K562 (cell line): ENCODE measurements at regions not wholly inside any gene's neighbourhood (a gene's known extent, or its start where the extent isn't known, plus 50 kb on each side); places are given as distances from the start of the nearest gene placed in this dataset.

Experiments
- GABPB1 ChIP-seq: sonication (generic); formaldehyde crosslinking; IDR thresholded peaks from 2 replicates; pipeline ENCODE4 v1.8.0; 2022; ENCODE audit warnings: mild to moderate bottlenecking, missing genetic modification reagents
- TOE1 ChIP-seq, 2 experiments: fragments of 450-650 bp in 1 of 2; sonication (generic) in 1 of 2; formaldehyde crosslinking in 1 of 2; IDR thresholded peaks; 2 replicates each; pipeline versions ENCODE4 v1.7.1 to v1.8.0; 2016 to 2022; ENCODE audit warnings: borderline replicate concordance in 2 of 2, mild to moderate bottlenecking in 2 of 2, antibody characterized with exemption in 1 of 2, inconsistent platforms in 1 of 2, low read depth in 1 of 2, missing genetic modification reagents in 1 of 2, moderate library complexity in 1 of 2
- ZSCAN32 ChIP-seq: fragments of 450-650 bp; formaldehyde crosslinking; IDR thresholded peaks from 2 replicates; pipeline ENCODE4 v1.4.0; 2020; ENCODE audit warnings: mild to moderate bottlenecking, moderate library complexity
- TF ChIP-seq, protein P1 (sequence below), 2 experiments: fragments of 450-650 bp; IDR thresholded peaks; 2 replicates each; pipeline ENCODE4 v1.6.1; 2016; ENCODE audit warnings: mild to moderate bottlenecking in 2 of 2, borderline replicate concordance in 1 of 2, low read depth in 1 of 2, moderate library complexity in 1 of 2
- TF ChIP-seq, protein P2 (sequence below): fragments of 450-650 bp; IDR thresholded peaks from 2 replicates; pipeline ENCODE4 v1.7.0; 2016; ENCODE audit warnings: borderline replicate concordance

DNA sequence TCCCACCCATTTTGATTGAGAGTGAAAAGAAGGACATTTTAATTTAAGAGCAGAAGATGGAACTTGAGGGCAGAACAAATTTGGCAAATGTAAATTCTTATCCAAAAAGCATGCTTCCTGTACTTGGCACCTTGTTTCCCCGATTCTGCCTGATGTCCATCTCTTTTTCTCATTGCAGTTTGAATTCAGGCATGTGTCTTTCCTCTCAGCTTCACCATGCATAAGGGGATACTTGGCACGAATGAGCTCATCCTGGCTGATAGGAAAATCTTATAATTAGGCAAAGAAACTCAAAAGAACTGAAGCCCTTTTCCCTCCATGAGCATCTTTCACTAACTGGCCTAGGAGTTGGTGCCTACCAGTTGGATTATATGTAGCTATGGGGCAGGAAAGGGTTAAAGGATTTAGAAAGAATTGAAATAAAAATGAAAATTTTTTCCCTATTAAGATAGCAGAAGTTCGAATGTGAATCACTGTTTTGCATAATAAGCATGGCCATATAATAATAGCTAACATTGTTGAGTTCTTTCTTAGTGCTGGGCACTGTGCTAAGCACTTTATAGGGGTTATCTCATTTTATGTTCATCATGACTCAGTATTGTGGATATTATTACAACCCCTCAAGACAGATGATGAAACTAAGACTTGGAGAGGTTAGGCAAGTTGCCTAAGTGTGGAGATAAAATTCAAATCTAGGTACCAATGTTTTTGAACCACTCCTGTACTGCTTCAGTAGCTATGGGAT, 386.6 kb downstream of the KCNRG start (continued):
- TF ChIP-seq, protein P1, sequence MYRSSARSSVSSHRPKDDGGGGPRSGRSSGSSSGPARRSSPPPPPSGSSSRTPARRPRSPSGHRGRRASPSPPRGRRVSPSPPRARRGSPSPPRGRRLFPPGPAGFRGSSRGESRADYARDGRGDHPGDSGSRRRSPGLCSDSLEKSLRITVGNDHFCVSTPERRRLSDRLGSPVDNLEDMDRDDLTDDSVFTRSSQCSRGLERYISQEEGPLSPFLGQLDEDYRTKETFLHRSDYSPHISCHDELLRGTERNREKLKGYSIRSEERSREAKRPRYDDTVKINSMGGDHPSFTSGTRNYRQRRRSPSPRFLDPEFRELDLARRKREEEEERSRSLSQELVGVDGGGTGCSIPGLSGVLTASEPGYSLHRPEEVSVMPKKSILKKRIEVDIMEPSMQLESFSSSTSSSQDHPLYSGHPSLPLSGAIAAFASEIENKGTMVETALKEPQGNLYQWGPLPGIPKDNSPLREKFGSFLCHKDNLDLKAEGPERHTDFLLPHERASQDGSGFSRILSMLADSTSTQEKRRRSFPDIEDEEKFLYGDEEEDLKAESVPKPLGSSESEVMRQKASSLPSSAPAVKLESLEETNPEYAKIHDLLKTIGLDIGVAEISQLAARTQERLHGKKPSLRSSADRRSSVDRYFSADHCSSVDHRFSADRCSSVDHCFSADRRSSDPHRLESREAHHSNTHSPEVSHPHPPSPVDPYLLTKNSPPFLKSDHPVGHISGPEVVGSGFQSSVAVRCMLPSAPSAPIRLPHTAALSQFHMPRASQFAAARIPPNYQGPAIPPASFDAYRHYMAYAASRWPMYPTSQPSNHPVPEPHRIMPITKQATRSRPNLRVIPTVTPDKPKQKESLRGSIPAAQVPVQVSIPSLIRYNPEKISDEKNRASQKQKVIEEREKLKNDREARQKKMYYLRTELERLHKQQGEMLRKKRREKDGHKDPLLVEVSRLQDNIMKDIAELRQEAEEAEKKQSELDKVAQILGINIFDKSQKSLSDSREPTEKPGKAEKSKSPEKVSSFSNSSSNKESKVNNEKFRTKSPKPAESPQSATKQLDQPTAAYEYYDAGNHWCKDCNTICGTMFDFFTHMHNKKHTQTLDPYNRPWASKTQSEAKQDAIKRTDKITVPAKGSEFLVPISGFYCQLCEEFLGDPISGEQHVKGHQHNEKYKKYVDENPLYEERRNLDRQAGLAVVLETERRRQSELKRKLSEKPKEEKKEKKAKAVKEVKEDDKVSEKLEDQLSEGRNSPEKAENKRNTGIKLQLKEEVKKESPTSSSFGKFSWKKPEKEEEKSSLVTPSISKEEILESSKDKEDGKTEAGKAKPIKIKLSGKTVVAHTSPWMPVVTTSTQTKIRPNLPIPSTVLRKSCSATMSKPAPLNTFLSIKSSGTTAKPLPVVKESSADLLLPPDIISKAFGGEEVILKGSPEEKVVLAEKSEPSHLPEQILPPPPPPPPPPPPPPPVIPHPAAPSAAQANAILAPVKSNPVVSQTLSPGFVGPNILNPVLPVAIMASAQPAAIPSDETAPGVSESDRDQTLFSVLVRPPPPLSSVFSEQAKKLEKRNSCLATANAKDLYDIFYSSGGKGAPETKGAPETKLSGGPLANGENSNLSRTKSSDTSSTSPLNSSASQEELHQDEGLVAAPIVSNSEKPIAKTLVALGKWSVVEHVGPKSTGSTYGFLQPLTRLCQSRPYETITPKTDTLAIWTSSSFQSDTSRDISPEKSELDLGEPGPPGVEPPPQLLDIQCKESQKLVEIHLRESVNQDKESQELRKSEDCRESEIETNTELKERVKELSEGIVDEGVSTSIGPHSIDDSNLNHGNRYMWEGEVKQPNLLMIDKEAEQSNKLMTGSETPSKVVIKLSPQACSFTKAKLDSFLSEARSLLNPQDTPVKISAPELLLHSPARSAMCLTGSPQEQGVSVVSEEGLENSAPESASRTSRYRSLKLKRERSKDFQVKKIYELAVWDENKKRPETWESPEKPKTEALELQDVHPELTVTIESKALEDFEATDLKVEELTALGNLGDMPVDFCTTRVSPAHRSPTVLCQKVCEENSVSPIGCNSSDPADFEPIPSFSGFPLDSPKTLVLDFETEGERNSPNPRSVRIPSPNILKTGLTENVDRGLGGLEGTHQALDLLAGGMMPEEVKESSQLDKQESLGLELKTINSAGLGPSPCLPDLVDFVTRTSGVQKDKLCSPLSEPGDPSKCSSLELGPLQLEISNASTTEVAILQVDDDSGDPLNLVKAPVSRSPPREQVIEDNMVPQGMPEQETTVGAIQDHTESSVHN (IDR thresholded peaks at IDR 0.05; ENCODE audit: borderline replicate concordance in 1 of 2, low read depth in 1 of 2): no peak
- TF ChIP-seq TOE1 (IDR thresholded peaks at IDR 0.05; ENCODE audit: borderline replicate concordance) (no peak), TOE1 (CRISPR knock-in tag; IDR thresholded peaks at IDR 0.05; ENCODE audit: borderline replicate concordance, low read depth) (no peak), ZSCAN32 (no peak), GABPB1 (CRISPR knock-in tag) (no peak)
- TF ChIP-seq, protein P2, sequence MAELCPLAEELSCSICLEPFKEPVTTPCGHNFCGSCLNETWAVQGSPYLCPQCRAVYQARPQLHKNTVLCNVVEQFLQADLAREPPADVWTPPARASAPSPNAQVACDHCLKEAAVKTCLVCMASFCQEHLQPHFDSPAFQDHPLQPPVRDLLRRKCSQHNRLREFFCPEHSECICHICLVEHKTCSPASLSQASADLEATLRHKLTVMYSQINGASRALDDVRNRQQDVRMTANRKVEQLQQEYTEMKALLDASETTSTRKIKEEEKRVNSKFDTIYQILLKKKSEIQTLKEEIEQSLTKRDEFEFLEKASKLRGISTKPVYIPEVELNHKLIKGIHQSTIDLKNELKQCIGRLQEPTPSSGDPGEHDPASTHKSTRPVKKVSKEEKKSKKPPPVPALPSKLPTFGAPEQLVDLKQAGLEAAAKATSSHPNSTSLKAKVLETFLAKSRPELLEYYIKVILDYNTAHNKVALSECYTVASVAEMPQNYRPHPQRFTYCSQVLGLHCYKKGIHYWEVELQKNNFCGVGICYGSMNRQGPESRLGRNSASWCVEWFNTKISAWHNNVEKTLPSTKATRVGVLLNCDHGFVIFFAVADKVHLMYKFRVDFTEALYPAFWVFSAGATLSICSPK: no peak
- TF ChIP-seq, all 486 proteins: peak for 0
